ENCODE measurements at regions not wholly inside any gene's neighbourhood (a gene's known extent, or its start where the extent isn't known, plus 50 kb on each side); places are given as distances from the start of the nearest gene placed in this dataset.

- TF ChIP-seq, protein P1, sequence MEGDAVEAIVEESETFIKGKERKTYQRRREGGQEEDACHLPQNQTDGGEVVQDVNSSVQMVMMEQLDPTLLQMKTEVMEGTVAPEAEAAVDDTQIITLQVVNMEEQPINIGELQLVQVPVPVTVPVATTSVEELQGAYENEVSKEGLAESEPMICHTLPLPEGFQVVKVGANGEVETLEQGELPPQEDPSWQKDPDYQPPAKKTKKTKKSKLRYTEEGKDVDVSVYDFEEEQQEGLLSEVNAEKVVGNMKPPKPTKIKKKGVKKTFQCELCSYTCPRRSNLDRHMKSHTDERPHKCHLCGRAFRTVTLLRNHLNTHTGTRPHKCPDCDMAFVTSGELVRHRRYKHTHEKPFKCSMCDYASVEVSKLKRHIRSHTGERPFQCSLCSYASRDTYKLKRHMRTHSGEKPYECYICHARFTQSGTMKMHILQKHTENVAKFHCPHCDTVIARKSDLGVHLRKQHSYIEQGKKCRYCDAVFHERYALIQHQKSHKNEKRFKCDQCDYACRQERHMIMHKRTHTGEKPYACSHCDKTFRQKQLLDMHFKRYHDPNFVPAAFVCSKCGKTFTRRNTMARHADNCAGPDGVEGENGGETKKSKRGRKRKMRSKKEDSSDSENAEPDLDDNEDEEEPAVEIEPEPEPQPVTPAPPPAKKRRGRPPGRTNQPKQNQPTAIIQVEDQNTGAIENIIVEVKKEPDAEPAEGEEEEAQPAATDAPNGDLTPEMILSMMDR (IDR thresholded peaks at IDR 0.05) = no peak
- Histone ChIP-seq H3K4me3 (ENCODE audit: low read depth in 1 of 2, low read length in 1 of 2) (no peak overlapping the region), H3K36me3 (no peaks in the 10 kb centered on the region), H3K9me3 (no peaks in the 10 kb centered on the region), H3K27me3 (no peaks in the 10 kb centered on the region), H3K4me1 (ENCODE audit: control insufficient read depth in 1 of 2, insufficient read depth in 1 of 2, low read depth in 1 of 2, low read length in 1 of 2) (no peaks in the 10 kb centered on the region), H3K27ac (no peak overlapping the region)
These were observed 150.1 kb upstream of the FSCB start for GRCh38 chr14:44657203-44657602.

DNA sequence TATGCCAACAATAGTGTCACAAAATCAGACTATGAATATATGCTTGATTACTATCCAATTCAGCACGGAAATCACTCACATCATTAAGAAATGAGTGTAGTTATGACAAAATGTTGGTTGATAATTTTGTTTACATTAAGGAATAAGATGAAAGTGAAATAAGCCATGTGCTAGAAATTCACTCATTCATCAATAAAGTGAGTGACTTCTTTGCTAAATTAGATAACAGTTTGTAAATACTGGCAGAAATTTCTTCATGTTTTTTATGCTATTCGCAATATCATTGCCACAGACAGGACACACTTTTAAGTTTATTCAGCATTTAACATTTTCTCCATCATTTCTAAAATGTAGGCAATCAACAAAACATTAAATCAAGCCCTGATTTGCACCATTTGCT, 147.5 kb upstream of the FSCB start:
- H3K9me3 ChIP-seq = no peaks in the 10 kb centered on the region
- TF ChIP-seq, protein P1 (IDR thresholded peaks at IDR 0.05) = no peak
- no peaks in the 10 kb centered on the region for H3K4me1 ChIP-seq (ENCODE audit: control insufficient read depth in 1 of 2, insufficient read depth in 1 of 2, low read depth in 1 of 2, low read length in 1 of 2)
- no peaks in the 10 kb centered on the region for H3K36me3 ChIP-seq
- no peak overlapping the region for H3K4me3 ChIP-seq (ENCODE audit: low read depth in 1 of 2, low read length in 1 of 2)
- no peak overlapping the region for H3K27ac ChIP-seq
- no peaks in the 10 kb centered on the region for H3K27me3 ChIP-seq

DNA sequence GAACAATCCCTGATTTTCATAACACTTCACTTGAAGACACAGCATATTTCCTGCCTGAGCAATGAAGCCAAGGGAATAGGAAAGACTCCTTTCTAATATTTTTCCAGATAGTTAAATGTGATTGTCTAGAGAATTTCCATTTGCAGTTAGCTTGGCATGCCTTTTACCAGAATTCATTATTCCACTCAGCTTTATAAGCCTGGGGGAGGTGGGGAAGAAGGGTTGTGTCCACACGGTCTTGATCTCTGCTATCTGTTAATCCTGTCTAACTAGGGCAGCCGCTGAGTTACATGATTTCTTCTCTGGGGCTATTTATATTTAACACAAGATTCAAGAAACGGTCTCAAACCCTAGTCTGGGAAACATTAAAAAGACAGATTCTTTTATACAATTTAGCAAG, 146.6 kb upstream of the FSCB start:
- H3K4me3 ChIP-seq (ENCODE audit: low read depth in 1 of 2, low read length in 1 of 2) = no peak overlapping the region
- no peaks in the 10 kb centered on the region for H3K36me3 ChIP-seq
- H3K9me3 ChIP-seq = no peaks in the 10 kb centered on the region
- TF ChIP-seq, protein P1 (IDR thresholded peaks at IDR 0.05) = no peak
- H3K27me3 ChIP-seq = no peaks in the 10 kb centered on the region
- no peaks in the 10 kb centered on the region for H3K4me1 ChIP-seq (ENCODE audit: control insufficient read depth in 1 of 2, insufficient read depth in 1 of 2, low read depth in 1 of 2, low read length in 1 of 2)
- H3K27ac ChIP-seq = no peak overlapping the region

GRCh38 chr14:44652640-44653039, 145.6 kb upstream of the FSCB start:
- Histone ChIP-seq H3K36me3 (no peaks in the 10 kb centered on the region), H3K4me3 (ENCODE audit: low read depth in 1 of 2, low read length in 1 of 2) (no peak overlapping the region), H3K4me1 (ENCODE audit: control insufficient read depth in 1 of 2, insufficient read depth in 1 of 2, low read depth in 1 of 2, low read length in 1 of 2) (no peaks in the 10 kb centered on the region), H3K27me3 (no peaks in the 10 kb centered on the region), H3K9me3 (no peaks in the 10 kb centered on the region), H3K27ac (no peak overlapping the region)
- TF ChIP-seq, protein P1 (IDR thresholded peaks at IDR 0.05) = no peak

DNA sequence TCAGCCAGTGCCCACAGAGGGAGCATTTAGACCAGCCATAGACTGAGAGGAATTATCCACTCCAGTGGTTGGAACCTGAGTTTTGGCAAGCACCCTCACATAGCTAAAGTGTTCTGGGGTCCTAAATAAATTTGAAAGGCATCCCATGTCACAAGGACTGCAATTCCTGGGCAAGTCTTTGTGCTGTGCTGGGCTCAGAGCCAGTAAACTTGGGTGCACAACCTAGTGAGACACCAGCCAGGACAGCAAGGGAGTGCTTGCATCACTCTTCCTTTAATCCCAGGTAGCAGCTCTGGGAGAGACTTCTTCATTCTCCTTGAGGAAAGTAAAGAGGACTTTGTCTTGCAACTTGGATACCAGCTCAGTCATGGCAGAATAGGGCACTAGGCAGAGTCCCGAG, 142.0 kb upstream of the FSCB start:
- H3K27ac ChIP-seq = no peak overlapping the region
- no peak overlapping the region for H3K4me3 ChIP-seq (ENCODE audit: low read depth in 1 of 2, low read length in 1 of 2)
- TF ChIP-seq, protein P1 (IDR thresholded peaks at IDR 0.05) = no peak
- no peaks in the 10 kb centered on the region for H3K4me1 ChIP-seq (ENCODE audit: control insufficient read depth in 1 of 2, insufficient read depth in 1 of 2, low read depth in 1 of 2, low read length in 1 of 2)
- H3K9me3 ChIP-seq = no peaks in the 10 kb centered on the region
- H3K36me3 ChIP-seq = no peaks in the 10 kb centered on the region
- H3K27me3 ChIP-seq = no peaks in the 10 kb centered on the region

DNA sequence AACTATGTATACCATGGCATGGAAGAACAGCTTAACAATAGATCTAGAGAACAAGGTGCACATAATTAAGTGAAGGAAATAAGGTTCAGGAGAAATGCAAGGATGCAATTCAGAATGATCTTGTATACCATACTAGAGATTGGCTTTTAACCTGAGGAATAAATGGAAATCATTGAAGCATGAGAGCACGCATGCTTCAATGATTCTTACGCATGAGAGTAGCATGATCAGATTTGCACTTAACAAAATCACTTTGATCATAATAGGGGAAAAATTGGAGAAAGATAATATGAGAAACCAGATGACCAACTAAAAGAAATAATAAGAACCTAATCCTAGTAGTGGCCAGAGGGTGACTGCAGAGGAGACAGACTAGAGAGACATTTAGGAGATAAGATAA, 133.3 kb upstream of the FSCB start:
- TF ChIP-seq, protein P1 (IDR thresholded peaks at IDR 0.05) = no peak
- no peaks in the 10 kb centered on the region for H3K27me3 ChIP-seq

More for the DNA sequence above, 133.3 kb upstream of the FSCB start:
- Histone ChIP-seq H3K36me3 (no peaks in the 10 kb centered on the region), H3K27ac (no peak overlapping the region), H3K4me1 (ENCODE audit: control insufficient read depth in 1 of 2, insufficient read depth in 1 of 2, low read depth in 1 of 2, low read length in 1 of 2) (no peaks in the 10 kb centered on the region), H3K9me3 (no peaks in the 10 kb centered on the region), H3K4me3 (ENCODE audit: low read depth in 1 of 2, low read length in 1 of 2) (no peak overlapping the region)

Measured in neutrophil (primary cell).